Islet precursor cell (in vitro differentiated cells): ENCODE measurements at regions not wholly inside any gene's neighbourhood (a gene's known extent, or its start where the extent isn't known, plus 50 kb on each side); places are given as distances from the start of the nearest gene placed in this dataset.
"Not testable (repeated sequence)": the region's sequence is repeated elsewhere in the genome, so short reads cannot be mapped to it uniquely, and the experiment has no call there.

ENCODE experiments used
- DNase-seq: peaks from one replicate; pipeline ENCODE4 v3.0.0-alpha.2; 2018

DNA sequence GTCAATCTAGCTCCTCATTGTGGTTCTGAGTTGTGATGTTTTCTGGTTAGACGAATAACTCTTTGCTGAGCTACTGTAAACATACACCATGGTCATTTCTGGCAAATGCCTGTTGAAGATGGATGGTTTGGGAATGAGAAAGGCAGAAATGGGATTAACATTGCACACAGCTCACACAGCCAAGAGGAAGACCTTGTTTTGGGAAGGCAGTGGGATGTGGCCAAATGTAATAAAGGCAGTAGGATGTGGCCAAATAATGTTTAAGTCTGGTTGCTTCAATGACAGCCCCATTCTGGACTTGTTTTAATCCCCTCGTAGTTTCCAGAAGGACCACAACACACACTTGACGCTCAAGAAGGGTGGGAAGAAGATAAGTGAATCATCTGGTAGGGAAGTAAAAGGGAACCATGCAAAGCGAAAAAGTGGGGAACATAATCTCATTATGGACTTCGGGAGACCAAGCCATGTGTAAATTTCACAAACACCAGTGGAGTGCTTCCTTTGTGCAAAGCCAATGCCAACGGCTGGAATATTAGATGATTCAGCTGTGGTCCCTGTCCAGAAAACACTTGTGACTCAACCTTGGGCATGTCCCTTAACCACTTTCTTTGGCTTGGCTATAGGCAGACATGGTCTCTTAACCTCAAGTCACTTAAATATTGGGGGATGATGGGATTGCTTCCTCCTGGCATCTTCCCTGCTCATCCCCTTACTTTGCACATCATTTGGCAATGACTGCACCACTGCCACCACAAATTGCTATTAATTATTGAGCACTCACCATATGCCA lies 284.4 kb upstream of the CRY1 start:
- no peak for DNase-seq

GRCh38 chr12:107378609-107379008 lies 285.3 kb upstream of the CRY1 start:
- DNase-seq = no peak

DNA sequence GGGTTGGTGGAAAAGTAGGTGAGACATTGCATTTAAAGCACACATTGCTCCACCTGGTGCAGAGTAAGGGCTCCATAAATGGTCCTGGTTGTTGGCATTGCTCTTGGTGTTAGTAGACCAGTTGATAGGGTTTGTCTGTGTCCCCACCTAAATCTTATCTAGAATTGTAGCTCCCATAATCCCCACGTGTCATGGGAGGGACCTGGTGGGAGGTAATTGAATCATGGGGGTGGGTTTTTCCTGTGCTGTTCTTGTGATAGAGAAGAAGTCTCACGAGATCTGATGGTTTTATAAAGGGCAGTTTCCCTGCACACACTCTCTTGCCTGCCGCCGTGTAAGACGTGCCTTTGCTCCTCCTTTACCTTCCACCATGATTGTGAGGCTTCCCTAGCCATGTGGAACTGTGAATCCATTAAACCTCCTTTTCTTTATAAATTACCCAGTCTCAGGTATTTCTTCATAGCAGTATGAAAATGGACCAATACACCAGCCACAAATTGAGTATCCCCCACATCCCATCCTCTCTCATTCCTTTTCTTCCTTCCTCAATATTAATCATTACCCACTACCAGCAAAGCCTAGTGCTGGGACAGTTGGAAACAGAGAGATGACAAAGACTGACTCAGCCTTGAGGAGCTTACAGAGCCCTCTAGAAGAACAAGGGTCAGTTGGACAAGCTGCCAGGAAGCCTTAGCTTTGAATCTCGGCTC lies 285.9 kb upstream of the CRY1 start:
- DNase-seq = not testable (repeated sequence)

DNA sequence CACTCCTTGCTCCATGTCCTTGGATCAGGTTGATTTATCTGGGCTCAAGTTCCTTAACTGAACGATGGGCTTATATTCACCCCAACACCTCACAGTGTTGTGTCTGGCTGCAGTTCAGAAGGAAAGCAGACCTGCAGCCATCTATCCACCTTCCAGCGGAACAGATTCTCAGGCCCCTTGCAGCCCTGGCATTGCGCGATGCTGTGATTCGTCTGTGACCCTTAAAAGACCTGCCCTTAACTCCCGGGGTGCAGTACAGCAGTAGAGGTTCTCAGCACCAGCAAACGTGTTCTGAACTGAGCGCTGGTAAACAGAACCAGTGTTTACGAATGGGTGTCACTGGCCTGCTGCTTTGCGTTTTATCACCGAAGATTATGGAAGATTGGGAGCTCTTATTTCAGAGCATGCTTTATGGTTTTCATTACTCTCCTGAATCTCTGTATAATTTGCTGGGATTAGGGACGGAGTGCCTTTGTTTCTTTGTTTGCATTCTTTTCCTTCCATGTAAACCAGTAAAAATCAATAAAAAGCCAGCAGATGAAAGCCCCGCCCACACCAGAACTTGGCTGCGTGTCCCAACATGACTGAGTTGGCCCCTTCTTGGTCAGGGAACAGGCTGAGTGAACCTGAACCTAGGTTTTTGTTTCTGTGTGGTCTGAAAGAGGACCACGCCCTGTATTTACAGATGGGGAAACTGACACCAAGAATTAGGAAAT lies 286.7 kb upstream of the CRY1 start:
- no peak for DNase-seq

- DNase-seq = no peak
Measured at GRCh38 chr12:107384645-107385044, 291.3 kb upstream of the CRY1 start.

- DNase-seq = no peak
Measured at GRCh38 chr12:107385509-107385908, 292.2 kb upstream of the CRY1 start.

GRCh38 chr12:107386569-107386968 lies 293.2 kb upstream of the CRY1 start:
- no peak for DNase-seq

DNA sequence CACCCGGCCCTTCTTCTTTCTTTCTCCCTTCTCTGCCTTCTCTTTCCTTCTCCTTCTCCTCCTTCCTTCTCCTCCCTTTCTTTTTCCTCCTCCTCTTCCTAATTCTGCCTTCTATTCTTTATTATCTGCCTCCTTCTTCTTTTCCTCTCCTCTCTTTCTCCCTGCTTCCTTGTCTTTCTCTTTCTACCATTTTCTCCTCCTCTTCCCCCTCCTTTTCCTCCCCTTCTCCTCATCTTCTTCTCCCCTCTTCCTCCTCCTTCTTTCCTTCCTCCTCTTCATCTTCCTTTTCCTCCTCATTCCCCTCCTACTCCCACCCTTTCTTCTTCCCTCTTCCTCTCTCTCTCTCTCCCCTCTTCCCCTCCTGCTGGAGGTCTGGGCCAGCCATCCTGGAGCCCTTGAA lies 294.9 kb upstream of the CRY1 start:
- no peak for DNase-seq

DNA sequence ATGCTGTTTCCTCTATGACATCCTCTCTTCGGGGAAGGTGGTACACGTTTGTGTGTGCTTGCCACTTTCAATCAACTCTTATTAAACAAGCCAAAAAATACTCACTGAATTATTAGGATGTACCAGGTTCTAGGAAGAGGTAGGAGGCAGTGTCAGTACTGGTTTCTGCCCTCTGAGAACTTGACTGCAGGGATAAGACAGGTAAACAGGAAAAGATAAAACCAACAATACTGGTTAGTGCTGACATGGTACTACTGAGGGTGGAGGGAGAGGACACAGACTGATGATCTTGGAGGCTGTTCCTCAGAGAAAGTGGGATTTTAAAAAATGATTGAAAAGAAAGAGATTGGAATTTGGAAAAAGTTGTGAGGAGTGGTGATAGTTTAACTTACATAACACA lies 295.2 kb upstream of the PWP1 start:
- DNase-seq = no peak

DNA sequence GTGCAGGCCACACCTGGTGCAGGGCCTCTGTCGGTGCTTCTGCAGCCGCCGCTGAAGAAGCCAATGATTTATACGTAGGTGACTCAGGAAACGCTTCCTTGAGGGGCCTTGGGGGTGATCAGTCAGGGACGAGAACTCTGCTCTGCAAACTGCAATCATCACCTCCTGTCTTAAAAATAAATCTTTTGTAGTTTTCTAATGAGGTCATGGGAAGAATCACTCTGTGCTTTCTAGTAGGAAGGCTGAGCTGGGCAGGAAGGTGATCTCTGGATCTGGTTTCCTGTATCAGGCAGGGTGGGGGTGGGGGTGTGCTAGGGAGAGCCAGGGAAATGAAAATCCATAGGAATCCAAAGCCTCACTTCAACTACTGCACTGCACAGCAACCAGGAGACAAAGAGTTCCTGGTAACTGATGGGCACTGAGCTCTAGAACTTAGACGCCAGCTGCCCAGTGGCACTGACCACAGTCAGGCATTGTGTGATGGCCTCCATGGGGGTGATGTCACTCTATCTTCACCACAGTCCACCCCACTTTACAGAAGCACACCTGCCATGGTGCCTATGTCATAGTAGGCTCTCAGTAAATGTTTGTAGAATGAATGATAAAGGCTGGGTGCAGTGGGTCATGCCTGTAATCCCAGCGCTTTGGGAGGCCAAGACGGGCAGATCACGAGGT lies 292.4 kb upstream of the PWP1 start:
- no peak for DNase-seq

GRCh38 chr12:107394693-107395092 lies 290.9 kb upstream of the PWP1 start:
- DNase-seq = no peak

GRCh38 chr12:107395817-107396216 lies 289.8 kb upstream of the PWP1 start:
- no peak for DNase-seq

- no peak for DNase-seq
Measured at GRCh38 chr12:107396991-107397390, 288.6 kb upstream of the PWP1 start.

DNA sequence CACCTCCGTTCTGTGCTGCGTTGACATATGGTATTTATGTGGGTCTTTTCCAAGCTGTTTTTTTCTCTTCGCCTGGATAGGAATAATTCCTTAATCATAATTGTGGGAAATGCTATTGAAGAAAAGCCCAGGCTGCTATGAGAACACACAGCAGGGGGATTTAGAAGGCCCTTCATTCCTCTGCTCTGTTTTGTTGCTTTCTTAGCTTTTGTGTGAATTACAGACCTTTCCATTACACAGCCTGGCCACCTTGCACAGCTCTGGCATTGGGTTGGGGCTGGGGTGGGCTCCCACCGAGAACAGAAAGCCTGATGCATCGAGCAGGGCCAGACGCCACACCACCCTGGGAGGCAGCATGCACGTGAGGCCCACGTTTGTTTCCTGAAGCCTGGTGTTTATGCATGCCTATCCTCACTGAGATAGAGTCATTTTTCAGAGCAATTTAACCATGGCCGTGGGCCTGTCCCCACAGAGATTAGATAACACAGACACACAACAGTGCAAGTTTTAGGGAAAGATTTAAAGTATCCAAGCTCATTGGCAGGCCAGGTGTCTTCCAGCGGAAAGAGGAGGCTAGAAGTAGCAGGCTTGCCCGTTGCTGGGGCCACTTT lies 287.6 kb upstream of the PWP1 start:
- DNase-seq = no peak

DNA sequence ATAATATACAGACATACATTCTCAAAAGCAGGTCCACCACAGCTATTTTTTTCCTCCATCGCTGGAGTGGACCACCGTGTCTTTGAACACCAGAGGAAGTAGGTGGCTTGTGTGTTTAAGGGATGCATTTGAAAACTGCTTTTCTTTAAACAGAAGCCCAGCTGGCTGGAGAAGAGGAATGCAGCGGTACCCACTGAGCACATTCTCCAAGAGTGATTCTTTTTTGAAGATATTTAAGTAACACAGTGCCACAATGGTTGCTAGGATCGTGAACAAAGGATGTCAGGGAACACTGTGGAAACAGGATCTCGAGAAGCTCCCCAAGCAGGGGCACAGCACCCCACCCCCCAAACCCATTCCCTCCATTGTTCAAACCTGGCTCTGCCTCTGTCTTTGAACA lies 286.6 kb upstream of the PWP1 start:
- no peak for DNase-seq

DNA sequence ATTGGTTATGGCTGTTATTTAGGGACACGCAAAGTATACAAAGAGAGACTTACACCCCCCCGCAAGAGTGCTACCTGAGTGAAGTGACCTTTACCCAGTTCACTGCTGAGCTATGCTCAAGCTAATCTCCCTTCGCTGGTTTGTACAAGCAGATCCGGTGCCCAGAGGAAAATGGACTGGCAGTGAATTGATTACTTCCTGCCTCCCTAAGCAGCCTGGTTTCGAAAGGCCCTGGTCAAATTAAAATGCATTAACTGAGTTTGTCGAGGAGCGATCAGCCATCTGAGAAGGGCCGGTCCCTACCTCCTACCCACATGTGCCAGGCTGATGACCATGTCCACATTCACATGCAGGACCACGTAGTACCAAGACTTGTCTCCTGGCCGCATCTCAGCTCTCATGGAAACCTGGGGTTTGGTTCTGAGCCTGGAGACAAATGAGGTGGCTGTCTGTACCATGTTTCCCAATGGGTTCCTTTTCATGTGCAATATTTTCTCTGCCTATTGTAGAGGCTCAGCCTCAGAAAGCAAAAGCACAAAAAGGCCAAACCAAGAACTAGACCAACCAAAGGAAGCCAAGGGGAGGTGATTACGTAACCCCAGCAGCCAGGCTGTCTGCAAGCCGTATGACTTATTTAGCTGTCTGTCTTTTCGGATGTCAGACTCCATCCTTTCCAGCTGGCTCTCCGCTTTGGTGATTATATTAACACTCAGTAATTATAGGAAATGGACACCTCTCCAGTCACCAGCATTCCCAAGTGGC lies 284.7 kb upstream of the PWP1 start:
- no peak for DNase-seq

GRCh38 chr12:107402041-107403022 lies 283.3 kb upstream of the PWP1 start:
- DNase-seq = peak; percentile 98

- DNase-seq = peak; percentile 78
Measured at GRCh38 chr12:107404981-107405380, 280.6 kb upstream of the PWP1 start.

GRCh38 chr12:107405436-107405835 lies 280.2 kb upstream of the PWP1 start:
- DNase-seq = no peak

DNA sequence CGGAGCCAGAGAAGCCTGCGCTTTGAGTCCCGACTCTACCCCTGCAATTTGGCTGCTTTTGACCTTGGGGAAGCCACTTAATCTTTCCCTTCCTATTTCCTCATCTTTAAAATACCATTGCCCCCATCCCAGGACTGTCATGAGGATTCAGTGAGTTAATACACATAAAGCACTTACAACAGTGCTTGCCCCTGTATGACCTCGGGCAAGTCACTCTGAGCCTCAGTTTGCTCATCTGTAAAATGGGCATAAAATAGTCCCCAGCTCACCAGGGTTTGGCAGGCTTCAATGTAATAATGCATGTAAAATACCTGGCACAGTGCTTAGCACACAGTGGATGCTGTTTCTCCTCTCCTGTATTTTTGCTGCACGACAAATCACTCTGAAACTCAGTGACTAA lies 278.7 kb upstream of the PWP1 start:
- no peak for DNase-seq
